GM03348 (cell line): ENCODE measurements at regions not wholly inside any gene's neighbourhood (a gene's known extent, or its start where the extent isn't known, plus 50 kb on each side); places are given as distances from the start of the nearest gene placed in this dataset.

Source experiments
- DNase-seq: peaks from one replicate; pipeline ENCODE4 v3.0.0; 2012; ENCODE audit warnings: low spot score

DNA sequence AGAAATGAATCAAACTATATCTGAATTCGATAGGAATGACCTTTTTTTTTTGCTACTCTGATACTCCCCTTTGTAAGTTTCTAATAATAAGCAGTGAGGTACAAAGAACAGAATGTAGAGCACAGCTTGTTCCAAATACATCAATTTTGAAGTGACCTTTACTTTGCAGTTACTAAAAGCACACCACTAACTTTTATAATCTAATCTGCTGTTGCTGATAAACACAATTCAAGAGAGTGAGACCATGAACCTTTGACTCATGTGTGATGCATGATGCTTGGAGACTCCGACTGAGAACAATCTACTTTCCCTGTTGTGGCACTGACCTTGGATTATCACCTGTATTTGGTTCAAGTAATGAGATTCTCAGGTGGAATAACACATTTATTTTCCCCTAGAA, 91.6 kb upstream of the GNPDA2 start:
- no peak for DNase-seq

DNA sequence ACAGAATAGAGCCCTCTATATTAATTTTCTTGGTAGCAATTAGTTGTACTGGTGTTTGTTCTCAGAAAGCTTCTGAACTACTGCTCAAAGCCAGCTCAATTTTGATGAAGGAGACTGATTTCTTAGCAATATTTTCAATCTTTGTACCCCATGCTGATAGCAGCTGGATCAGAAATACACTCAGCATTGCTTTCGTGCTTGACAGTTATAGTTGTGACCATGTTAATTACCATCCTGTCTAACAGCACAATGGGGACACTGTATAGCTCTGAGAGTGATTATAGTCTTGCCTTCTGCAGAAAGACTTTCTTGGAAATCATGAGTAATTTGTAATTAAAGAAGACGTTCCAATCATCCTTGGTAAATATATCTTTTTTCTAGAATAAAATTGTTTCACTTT, 79.7 kb upstream of the GNPDA2 start:
- DNase-seq = no peak

DNA sequence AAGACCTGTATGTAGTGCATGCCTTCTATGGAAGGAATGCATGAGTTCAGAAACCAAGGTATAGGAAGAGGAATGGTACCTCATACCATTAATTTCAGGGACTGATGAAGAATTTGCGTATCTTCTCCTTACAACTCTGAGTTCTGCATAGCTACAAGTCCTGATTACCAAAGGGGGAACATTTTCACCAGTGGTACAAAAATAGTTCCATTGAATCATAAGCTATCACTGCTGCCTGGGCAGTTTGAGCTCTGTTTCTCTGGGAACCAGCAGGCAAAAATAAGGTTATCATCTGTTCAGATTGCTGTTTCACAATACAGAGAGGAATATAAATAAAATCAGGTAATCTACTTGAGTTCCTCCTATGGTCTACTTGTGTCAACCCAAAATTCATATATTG, 77.9 kb upstream of the GNPDA2 start:
- DNase-seq = no peak

DNA sequence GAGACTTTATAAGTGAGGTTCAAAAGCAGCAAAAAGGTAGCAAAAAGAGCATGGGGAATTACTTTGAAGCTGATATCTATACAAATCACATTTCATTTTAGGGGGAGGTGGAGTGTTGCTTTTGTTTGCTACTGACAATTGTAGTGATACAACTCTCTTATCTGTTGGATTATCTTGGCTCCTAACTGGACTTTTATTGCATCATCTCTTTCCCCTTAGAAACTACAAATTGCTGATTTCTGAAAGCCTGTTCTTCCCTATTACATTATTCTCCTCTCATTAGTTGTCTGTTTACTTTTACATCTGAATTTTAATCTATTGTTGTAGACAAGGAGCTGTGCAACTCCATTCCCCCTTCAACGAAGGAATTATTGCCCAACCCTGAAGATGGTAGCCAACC, 75.0 kb upstream of the GNPDA2 start:
- DNase-seq = no peak

DNA sequence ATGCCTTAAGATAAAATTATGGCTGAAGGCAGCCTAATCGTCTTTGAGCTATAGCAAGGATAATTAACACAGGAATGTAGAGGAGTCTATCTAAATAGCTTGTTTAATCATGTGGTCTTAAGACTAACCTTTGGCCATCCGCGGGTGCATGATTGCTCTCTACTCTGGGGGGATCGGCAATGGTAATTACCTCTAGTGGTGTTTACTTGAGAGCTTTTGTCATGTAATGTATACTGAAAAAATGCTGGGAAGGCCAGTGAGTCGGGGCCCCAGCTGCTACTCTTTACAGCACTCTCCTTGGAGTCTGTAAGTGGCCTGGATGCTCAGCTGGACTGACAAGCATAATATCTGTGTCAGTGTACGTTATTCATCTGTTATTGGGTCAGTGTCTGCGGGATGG, 65.5 kb upstream of the GNPDA2 start:
- no peak for DNase-seq

DNA sequence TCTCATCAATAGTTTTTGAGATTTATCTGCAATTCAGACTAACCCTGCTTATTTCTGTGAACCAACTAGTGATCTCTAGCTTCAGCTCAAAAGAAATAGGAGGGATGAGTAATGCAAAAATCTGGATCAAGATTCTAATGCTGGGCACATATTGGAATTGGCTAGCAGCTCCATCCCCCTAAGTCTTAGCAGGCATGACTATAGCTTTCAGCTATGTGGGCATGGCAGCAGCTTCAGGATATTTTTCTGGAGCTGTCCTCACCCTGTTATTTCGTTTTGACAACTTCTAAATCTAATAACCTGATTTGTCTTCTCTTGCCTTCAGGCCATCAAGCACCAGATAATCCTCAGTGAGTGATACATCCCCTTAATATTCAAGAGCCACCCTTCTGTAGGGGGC, 50.8 kb upstream of the GNPDA2 start:
- DNase-seq = no peak
